Type B pancreatic cell (in vitro differentiated cells): ENCODE measurements at regions not wholly inside any gene's neighbourhood (a gene's known extent, or its start where the extent isn't known, plus 50 kb on each side); places are given as distances from the start of the nearest gene placed in this dataset.

ENCODE experiments used
- DNase-seq: peaks from one replicate; pipeline ENCODE4 v3.0.0; 2021; ENCODE audit warnings: mixed read lengths; ENCODE audit not compliant: unreplicated experiment; ENCODE audit errors: extremely low spot score
- H3K27ac Mint-ChIP-seq: 2 replicates; pipeline ENCODE4 v1.8.0; 2021; ENCODE audit warnings: mild to moderate bottlenecking, mixed read lengths
- H3K27me3 Mint-ChIP-seq: 2 replicates; pipeline ENCODE4 v1.8.0; 2021; ENCODE audit warnings: mixed read lengths
- H3K36me3 Mint-ChIP-seq: 2 replicates; pipeline ENCODE4 v1.8.0; 2021; ENCODE audit warnings: mixed read lengths
- H3K4me1 Mint-ChIP-seq: one replicate; pipeline ENCODE4 v1.8.0; 2021; ENCODE audit warnings: mixed read lengths; ENCODE audit not compliant: unreplicated experiment
- H3K4me3 Mint-ChIP-seq: 2 replicates; pipeline ENCODE4 v1.8.0; 2021; ENCODE audit warnings: mild to moderate bottlenecking, mixed read lengths
- H3K9me3 Mint-ChIP-seq: 2 replicates; pipeline ENCODE4 v1.8.0; 2021; ENCODE audit warnings: mixed read lengths
- CTCF ChIP-seq: fragments of 200-600 bp; sonication (generic); conservative IDR thresholded peaks from 2 replicates; pipeline ENCODE4 v1.5.0; 2021; ENCODE audit warnings: antibody characterized with exemption, mild to moderate bottlenecking

GRCh38 chr21:35424122-35424521 lies 375.0 kb upstream of the RUNX1 start:
- no peak for TF ChIP-seq CTCF
- Mint-ChIP-seq H3K4me3 (no peak overlapping the region), H3K9me3 (peaks cover 7% of the 10 kb centered on the region), H3K4me1 (peaks cover 8% of the 10 kb centered on the region), H3K27me3 (peaks cover 30% of the 10 kb centered on the region), H3K27ac (no peak overlapping the region), H3K36me3 (no peaks in the 10 kb centered on the region)
- DNase-seq, result no peak

GRCh38 chr21:35423709-35424108 lies 374.6 kb upstream of the RUNX1 start:
- peaks cover 7% of the 10 kb centered on the region for H3K9me3 Mint-ChIP-seq
- H3K4me3 Mint-ChIP-seq, result no peak overlapping the region
- H3K27me3 Mint-ChIP-seq, result peaks cover 27% of the 10 kb centered on the region
- no peak for TF ChIP-seq CTCF
- peaks cover 8% of the 10 kb centered on the region for H3K4me1 Mint-ChIP-seq
- no peaks in the 10 kb centered on the region for H3K36me3 Mint-ChIP-seq
- no peak for DNase-seq
- H3K27ac Mint-ChIP-seq, result no peak overlapping the region

GRCh38 chr21:35422011-35422410 lies 372.9 kb upstream of the RUNX1 start:
- Mint-ChIP-seq H3K4me1 (no peaks in the 10 kb centered on the region), H3K36me3 (no peaks in the 10 kb centered on the region), H3K27me3 (peaks cover 12% of the 10 kb centered on the region), H3K27ac (no peak overlapping the region), H3K9me3 (peaks cover 7% of the 10 kb centered on the region), H3K4me3 (no peak overlapping the region)
- no peak for TF ChIP-seq CTCF
- DNase-seq, result no peak

GRCh38 chr21:35421221-35421620 lies 372.1 kb upstream of the RUNX1 start:
- peaks cover 10% of the 10 kb centered on the region for H3K27me3 Mint-ChIP-seq
- H3K36me3 Mint-ChIP-seq, result no peaks in the 10 kb centered on the region
- no peak overlapping the region for H3K4me3 Mint-ChIP-seq
- no peak for DNase-seq
- peaks cover 7% of the 10 kb centered on the region for H3K9me3 Mint-ChIP-seq
- H3K4me1 Mint-ChIP-seq, result no peaks in the 10 kb centered on the region
- TF ChIP-seq CTCF, result no peak
- no peak overlapping the region for H3K27ac Mint-ChIP-seq

GRCh38 chr21:35420656-35421055 lies 371.6 kb upstream of the RUNX1 start:
- no peak for TF ChIP-seq CTCF
- H3K27ac Mint-ChIP-seq, result no peak overlapping the region
- peaks cover 7% of the 10 kb centered on the region for H3K9me3 Mint-ChIP-seq
- no peaks in the 10 kb centered on the region for H3K4me1 Mint-ChIP-seq
- no peak for DNase-seq
- H3K27me3 Mint-ChIP-seq, result peaks cover 10% of the 10 kb centered on the region
- no peaks in the 10 kb centered on the region for H3K36me3 Mint-ChIP-seq
- H3K4me3 Mint-ChIP-seq, result no peak overlapping the region

GRCh38 chr21:35417762-35418161 lies 368.7 kb upstream of the RUNX1 start:
- no peaks in the 10 kb centered on the region for H3K4me1 Mint-ChIP-seq
- peaks cover 8% of the 10 kb centered on the region for H3K27me3 Mint-ChIP-seq
- no peak for TF ChIP-seq CTCF
- no peak overlapping the region for H3K27ac Mint-ChIP-seq
- H3K36me3 Mint-ChIP-seq, result no peaks in the 10 kb centered on the region
- no peak overlapping the region for H3K4me3 Mint-ChIP-seq
- H3K9me3 Mint-ChIP-seq, result peaks cover 7% of the 10 kb centered on the region
- no peak for DNase-seq
